Islet precursor cell (in vitro differentiated cells): ENCODE measurements at regions not wholly inside any gene's neighbourhood (a gene's known extent, or its start where the extent isn't known, plus 50 kb on each side); places are given as distances from the start of the nearest gene placed in this dataset.
A peak's percentile ranks its signal among the peaks of the same experiment; 100 is the strongest.
"Not testable (repeated sequence)": the region's sequence is repeated elsewhere in the genome, so short reads cannot be mapped to it uniquely, and the experiment has no call there.

Experiments used
- DNase-seq: peaks from one replicate; pipeline ENCODE4 v3.0.0-alpha.2; 2018

- no peak for DNase-seq
Measured at GRCh38 chr2:195279840-195280427, 377.1 kb upstream of the SLC39A10 start.

GRCh38 chr2:195270466-195271039 is 386.5 kb upstream of the SLC39A10 start:
- no peak for DNase-seq

GRCh38 chr2:195269220-195269619 is 387.8 kb upstream of the SLC39A10 start:
- DNase-seq, result no peak

GRCh38 chr2:195257979-195258378 is 399.0 kb upstream of the SLC39A10 start:
- no peak for DNase-seq

- peak; percentile 50 for DNase-seq
Measured at GRCh38 chr2:195252018-195252417, 405.0 kb upstream of the SLC39A10 start.

- no peak for DNase-seq
Measured at GRCh38 chr2:195251214-195251613, 405.8 kb upstream of the SLC39A10 start.

GRCh38 chr2:195238826-195239225 is 418.2 kb upstream of the SLC39A10 start:
- DNase-seq, result no peak

GRCh38 chr2:195238379-195238778 is 418.6 kb upstream of the SLC39A10 start:
- no peak for DNase-seq

- DNase-seq, result not testable (repeated sequence)
Measured at GRCh38 chr2:195228547-195228946, 428.5 kb upstream of the SLC39A10 start.

GRCh38 chr2:195214072-195214471 is 443.0 kb upstream of the SLC39A10 start:
- DNase-seq, result no peak

GRCh38 chr2:195212586-195212985 is 444.4 kb upstream of the SLC39A10 start:
- no peak for DNase-seq

GRCh38 chr2:195202163-195202845 is 454.7 kb upstream of the SLC39A10 start:
- no peak for DNase-seq

GRCh38 chr2:195199864-195200263 is 457.2 kb upstream of the SLC39A10 start:
- no peak for DNase-seq

GRCh38 chr2:195181059-195181705 is 475.8 kb upstream of the SLC39A10 start:
- no peak for DNase-seq

- DNase-seq, result no peak
Measured at GRCh38 chr2:195168369-195168768, 488.7 kb upstream of the SLC39A10 start.

- no peak for DNase-seq
Measured at GRCh38 chr2:195164930-195165329, 492.1 kb upstream of the SLC39A10 start.

GRCh38 chr2:195162918-195163317 is 494.1 kb upstream of the SLC39A10 start:
- DNase-seq, result no peak

- no peak for DNase-seq
Measured at GRCh38 chr2:195162194-195162593, 494.8 kb upstream of the SLC39A10 start.

- DNase-seq, result no peak
Measured at GRCh38 chr2:195160963-195161362, 496.1 kb upstream of the SLC39A10 start.

- no peak for DNase-seq
Measured at GRCh38 chr2:195151711-195152110, 505.3 kb upstream of the SLC39A10 start.

- DNase-seq, result no peak
Measured at GRCh38 chr2:195150819-195151218, 506.2 kb upstream of the SLC39A10 start.

GRCh38 chr2:195148004-195148403 is 509.0 kb upstream of the SLC39A10 start:
- no peak for DNase-seq

- no peak for DNase-seq
Measured at GRCh38 chr2:195146761-195147541, 510.1 kb upstream of the SLC39A10 start.
